C4-2B (cell line): ENCODE measurements at regions not wholly inside any gene's neighbourhood (a gene's known extent, or its start where the extent isn't known, plus 50 kb on each side); places are given as distances from the start of the nearest gene placed in this dataset.

Source experiments
- ZFX ChIP-seq: fragments of 450-650 bp; IDR thresholded peaks from 2 replicates; pipeline ENCODE4 v1.6.1; 2017
- TF ChIP-seq, protein P1 (sequence below): fragments of 450-650 bp; conservative IDR thresholded peaks from 2 replicates; pipeline ENCODE4 v1.5.1; 2017; ENCODE audit warnings: mild to moderate bottlenecking

DNA sequence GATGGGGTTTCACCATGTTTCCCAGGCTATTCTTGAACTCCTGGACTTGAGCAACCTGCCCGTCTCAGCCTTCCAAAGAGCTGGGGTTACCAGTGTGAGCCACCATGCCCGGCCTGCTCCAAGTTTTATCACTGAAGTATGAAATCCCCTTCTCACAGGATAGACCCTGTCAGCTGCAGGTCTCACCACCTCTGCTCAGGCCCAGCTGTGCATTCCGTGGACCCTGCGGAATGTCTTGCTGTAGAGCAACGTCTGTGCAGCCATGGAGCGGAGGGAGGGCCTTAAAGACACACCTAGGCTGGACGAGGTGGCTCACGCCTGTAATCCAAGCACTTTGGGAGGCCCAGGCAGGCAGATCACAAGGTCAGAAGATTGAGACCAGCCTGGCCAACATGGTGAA, 625.4 kb downstream of the BRD1 start:
- TF ChIP-seq, protein P1, sequence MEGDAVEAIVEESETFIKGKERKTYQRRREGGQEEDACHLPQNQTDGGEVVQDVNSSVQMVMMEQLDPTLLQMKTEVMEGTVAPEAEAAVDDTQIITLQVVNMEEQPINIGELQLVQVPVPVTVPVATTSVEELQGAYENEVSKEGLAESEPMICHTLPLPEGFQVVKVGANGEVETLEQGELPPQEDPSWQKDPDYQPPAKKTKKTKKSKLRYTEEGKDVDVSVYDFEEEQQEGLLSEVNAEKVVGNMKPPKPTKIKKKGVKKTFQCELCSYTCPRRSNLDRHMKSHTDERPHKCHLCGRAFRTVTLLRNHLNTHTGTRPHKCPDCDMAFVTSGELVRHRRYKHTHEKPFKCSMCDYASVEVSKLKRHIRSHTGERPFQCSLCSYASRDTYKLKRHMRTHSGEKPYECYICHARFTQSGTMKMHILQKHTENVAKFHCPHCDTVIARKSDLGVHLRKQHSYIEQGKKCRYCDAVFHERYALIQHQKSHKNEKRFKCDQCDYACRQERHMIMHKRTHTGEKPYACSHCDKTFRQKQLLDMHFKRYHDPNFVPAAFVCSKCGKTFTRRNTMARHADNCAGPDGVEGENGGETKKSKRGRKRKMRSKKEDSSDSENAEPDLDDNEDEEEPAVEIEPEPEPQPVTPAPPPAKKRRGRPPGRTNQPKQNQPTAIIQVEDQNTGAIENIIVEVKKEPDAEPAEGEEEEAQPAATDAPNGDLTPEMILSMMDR = no peak
- TF ChIP-seq ZFX = no peak
